DOHH2 (cell line): ENCODE measurements at regions not wholly inside any gene's neighbourhood (a gene's known extent, or its start where the extent isn't known, plus 50 kb on each side); places are given as distances from the start of the nearest gene placed in this dataset.

Experiments
- H3F3A ChIP-seq: fragments of 200-600 bp; sonication (generic), shearing (Covaris generic); 2 replicates; pipeline ENCODE4 v1.6.0; 2016; ENCODE audit warnings: antibody characterized with exemption, mild to moderate bottlenecking; ENCODE audit not compliant: control insufficient read depth, insufficient read depth
- H3K27ac ChIP-seq: fragments of 200-600 bp; sonication (generic); 2 replicates; pipeline ENCODE4 v1.5.1; 2014; ENCODE audit warnings: low read depth, mild to moderate bottlenecking, low read length, moderate library complexity
- H3K27me3 ChIP-seq: fragments of 200-600 bp; sonication (generic); 2 replicates; pipeline ENCODE4 v1.6.1; 2014; ENCODE audit warnings: mild to moderate bottlenecking, low read length, mixed read lengths; ENCODE audit not compliant: control insufficient read depth
- H3K36me3 ChIP-seq: fragments of 200-600 bp; sonication (generic); 2 replicates; pipeline ENCODE4 v1.6.1; 2014; ENCODE audit warnings: mild to moderate bottlenecking, low read length, moderate library complexity, mixed read lengths; ENCODE audit not compliant: control insufficient read depth
- H3K4me1 ChIP-seq: fragments of 200-600 bp; sonication (generic); 2 replicates; pipeline ENCODE4 v1.6.1; 2014; ENCODE audit warnings: mild to moderate bottlenecking, low read length, mixed read lengths; ENCODE audit not compliant: control insufficient read depth
- H3K4me2 ChIP-seq: fragments of 200-600 bp; sonication (generic); 2 replicates; pipeline ENCODE4 v1.6.0; 2014; ENCODE audit warnings: mild to moderate bottlenecking, low read length, moderate library complexity
- H3K4me3 ChIP-seq: fragments of 200-600 bp; sonication (generic); 2 replicates; pipeline ENCODE4 v1.5.1; 2014; ENCODE audit warnings: mild to moderate bottlenecking, low read length, mixed read lengths
- H3K79me2 ChIP-seq: fragments of 200-600 bp; sonication (generic); 2 replicates; pipeline ENCODE4 v1.6.1; 2014; ENCODE audit warnings: mild to moderate bottlenecking, low read length, mixed read lengths; ENCODE audit not compliant: control insufficient read depth
- H3K9me2 ChIP-seq: fragments of 200-600 bp; sonication (generic); replicated peaks from 2 replicates; pipeline ENCODE4 v1.6.1; 2014; ENCODE audit warnings: mild to moderate bottlenecking, low read length, mixed read lengths; ENCODE audit not compliant: control insufficient read depth
- H3K9me3 ChIP-seq: fragments of 200-600 bp; sonication (generic); 2 replicates; pipeline ENCODE4 v1.6.1; 2014; ENCODE audit warnings: antibody characterized with exemption, low read length, mixed read lengths; ENCODE audit not compliant: control insufficient read depth, insufficient read depth
- H4K20me1 ChIP-seq: fragments of 200-600 bp; sonication (generic); 2 replicates; pipeline ENCODE4 v1.6.0; 2014; ENCODE audit warnings: low read depth, mild to moderate bottlenecking, antibody characterized with exemption, low read length, moderate library complexity; ENCODE audit not compliant: control insufficient read depth, insufficient read depth
- CTCF ChIP-seq: fragments of 200-600 bp; sonication (generic); IDR thresholded peaks from one replicate; pipeline ENCODE4 v1.5.1; 2014; ENCODE audit warnings: antibody characterized with exemption, mild to moderate bottlenecking, low read depth, low read length; ENCODE audit not compliant: poor library complexity, severe bottlenecking
- EZH2phosphoT487 ChIP-seq: fragments of 200-600 bp; sonication (generic); IDR thresholded peaks from 2 replicates; pipeline ENCODE4 v1.6.1; 2017; ENCODE audit warnings: borderline replicate concordance, mild to moderate bottlenecking, antibody characterized with exemption, low read length, moderate library complexity, mixed read lengths

- Histone ChIP-seq H3K36me3 (no peaks in the 10 kb centered on the region), H3K4me1 (peaks cover 44% of the 10 kb centered on the region), H3K79me2 (no peaks in the 10 kb centered on the region), H3K4me3 (peak overlapping the region; percentile 63), H3K9me2 (no peaks in the 10 kb centered on the region), H3K27me3 (no peaks in the 10 kb centered on the region), H3F3A (peaks cover 9% of the 10 kb centered on the region; the same call in 1 of the 2 replicates), H3K9me3 (no peaks in the 10 kb centered on the region), H3K27ac (peak overlapping the region; percentile 78), H3K4me2 (peak overlapping the region; percentile 77), H4K20me1 (no peaks in the 10 kb centered on the region)
- no peak for TF ChIP-seq EZH2phosphoT487
- no peak for TF ChIP-seq CTCF
These were observed 61.6 kb upstream of the ATP5PO start for GRCh38 chr21:33977017-33977720.

GRCh38 chr21:33976082-33977016 is 60.7 kb upstream of the ATP5PO start:
- TF ChIP-seq EZH2phosphoT487 (no peak), CTCF (no peak)
- Histone ChIP-seq H3K9me3 (no peaks in the 10 kb centered on the region), H3K4me1 (peaks cover 44% of the 10 kb centered on the region), H4K20me1 (no peaks in the 10 kb centered on the region), H3K9me2 (no peaks in the 10 kb centered on the region), H3K4me3 (peak overlapping the region; percentile 63), H3K4me2 (peak overlapping the region; percentile 77), H3K36me3 (no peaks in the 10 kb centered on the region), H3F3A (peaks cover 9% of the 10 kb centered on the region; the same call in 1 of the 2 replicates), H3K79me2 (no peaks in the 10 kb centered on the region), H3K27me3 (no peaks in the 10 kb centered on the region), H3K27ac (peak overlapping the region; percentile 78)

- TF ChIP-seq EZH2phosphoT487 (no peak), CTCF (no peak)
- H3K79me2 ChIP-seq, result no peaks in the 10 kb centered on the region
- no peaks in the 10 kb centered on the region for H3K27me3 ChIP-seq
- peak overlapping the region; percentile 78 for H3K27ac ChIP-seq
- H3K9me3 ChIP-seq, result no peaks in the 10 kb centered on the region
- peak overlapping the region; percentile 63 for H3K4me3 ChIP-seq
- no peaks in the 10 kb centered on the region for H3K36me3 ChIP-seq
- peaks cover 44% of the 10 kb centered on the region for H3K4me1 ChIP-seq
- no peaks in the 10 kb centered on the region for H4K20me1 ChIP-seq
- no peaks in the 10 kb centered on the region for H3K9me2 ChIP-seq
- H3F3A ChIP-seq, result peaks cover 9% of the 10 kb centered on the region; the same call in 1 of the 2 replicates
- peak overlapping the region; percentile 77 for H3K4me2 ChIP-seq
These were observed 60.0 kb upstream of the ATP5PO start for GRCh38 chr21:33975548-33976081.
